GM18502 (cell line): ENCODE measurements at regions not wholly inside any gene's neighbourhood (a gene's known extent, or its start where the extent isn't known, plus 50 kb on each side); places are given as distances from the start of the nearest gene placed in this dataset.

Experiments
- ATAC-seq: cut with Tn5 transposase; IDR thresholded peaks from one replicate; pipeline ENCODE4 v1.9.1; 2021; ENCODE audit warnings: mild to moderate bottlenecking; ENCODE audit not compliant: unreplicated experiment, poor library complexity

- no peak for ATAC-seq
Observed at GRCh38 chr9:69955536-69956355, 87.9 kb upstream of the MAMDC2 start.

- no peak for ATAC-seq
Observed at GRCh38 chr9:69961843-69962242, 81.8 kb upstream of the MAMDC2 start.

GRCh38 chr9:69963803-69964202 lies 79.8 kb upstream of the MAMDC2 start:
- ATAC-seq: no peak

DNA sequence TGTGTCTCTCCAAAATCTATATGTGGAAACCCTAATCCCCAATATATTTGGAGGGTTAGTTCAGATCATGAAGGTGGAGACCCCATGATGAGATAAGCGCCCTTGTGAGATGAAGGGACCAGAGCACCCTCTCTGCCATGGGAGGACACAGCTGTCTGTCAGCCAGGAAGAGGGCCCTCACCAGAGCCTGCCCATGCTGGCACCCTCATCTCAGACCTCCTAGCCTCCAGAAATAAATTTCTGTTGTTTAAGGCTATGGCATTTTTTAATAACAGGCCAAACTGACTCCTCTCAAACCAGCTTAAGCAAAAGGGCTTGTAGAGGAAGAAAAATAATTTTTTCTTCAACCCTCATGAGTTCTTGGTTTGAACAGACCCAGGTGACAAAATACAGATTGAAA lies 79.2 kb upstream of the MAMDC2 start:
- ATAC-seq: no peak

DNA sequence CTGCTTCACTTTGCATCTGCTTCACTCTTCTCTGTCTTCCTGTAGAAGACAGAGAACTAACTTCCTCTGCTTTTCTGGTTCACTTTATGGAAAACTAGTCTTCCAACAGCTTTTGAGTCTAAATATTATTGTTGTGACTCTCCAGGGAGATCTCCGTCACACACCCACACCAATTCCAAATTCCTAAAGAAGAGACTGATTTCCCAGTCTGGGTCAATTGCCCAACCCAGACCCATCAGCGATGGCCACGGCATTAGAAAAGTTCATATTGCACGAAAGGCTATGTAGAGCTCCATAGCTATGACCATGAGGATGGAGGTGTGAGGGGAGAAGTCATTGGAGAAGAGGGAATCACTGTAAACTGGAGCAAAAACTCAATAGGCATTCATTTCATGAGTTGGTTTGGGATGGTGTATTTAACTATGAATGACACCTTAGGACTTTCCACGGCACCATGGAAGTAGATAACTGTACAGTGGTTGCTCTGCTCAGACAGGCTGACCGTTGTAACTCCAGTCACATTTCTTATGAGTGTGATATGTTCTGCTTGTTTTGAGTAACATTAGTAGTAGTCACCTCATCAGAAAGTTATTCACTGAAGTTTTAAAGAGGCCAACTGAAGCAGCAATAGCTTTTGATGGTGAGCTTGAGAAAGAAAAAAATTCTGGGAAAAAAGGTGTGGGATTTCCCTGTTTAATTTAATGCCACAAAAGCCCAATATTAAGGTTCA lies 78.1 kb upstream of the MAMDC2 start:
- ATAC-seq: no peak

DNA sequence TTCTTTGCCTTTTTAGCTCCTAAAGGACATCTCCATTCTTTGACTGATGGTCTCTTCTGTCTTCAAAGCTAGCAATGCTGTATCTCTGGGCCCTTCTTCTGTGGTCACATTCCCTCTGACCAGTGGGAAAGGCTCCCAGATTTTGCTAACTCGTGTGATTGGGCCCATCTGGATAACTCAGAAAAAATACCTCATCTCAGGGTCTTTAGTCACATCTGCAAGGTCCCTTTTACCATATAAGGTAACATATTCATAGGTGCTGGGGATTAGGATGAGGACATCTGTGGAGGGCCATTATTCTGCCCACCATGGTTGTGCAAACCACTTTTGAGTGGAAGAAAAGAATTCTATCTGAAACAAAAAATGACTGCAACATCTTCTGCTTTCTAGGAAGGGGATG lies 76.3 kb upstream of the MAMDC2 start:
- no peak for ATAC-seq

- no peak for ATAC-seq
Observed at GRCh38 chr9:69970001-69970533, 73.6 kb upstream of the MAMDC2 start.

DNA sequence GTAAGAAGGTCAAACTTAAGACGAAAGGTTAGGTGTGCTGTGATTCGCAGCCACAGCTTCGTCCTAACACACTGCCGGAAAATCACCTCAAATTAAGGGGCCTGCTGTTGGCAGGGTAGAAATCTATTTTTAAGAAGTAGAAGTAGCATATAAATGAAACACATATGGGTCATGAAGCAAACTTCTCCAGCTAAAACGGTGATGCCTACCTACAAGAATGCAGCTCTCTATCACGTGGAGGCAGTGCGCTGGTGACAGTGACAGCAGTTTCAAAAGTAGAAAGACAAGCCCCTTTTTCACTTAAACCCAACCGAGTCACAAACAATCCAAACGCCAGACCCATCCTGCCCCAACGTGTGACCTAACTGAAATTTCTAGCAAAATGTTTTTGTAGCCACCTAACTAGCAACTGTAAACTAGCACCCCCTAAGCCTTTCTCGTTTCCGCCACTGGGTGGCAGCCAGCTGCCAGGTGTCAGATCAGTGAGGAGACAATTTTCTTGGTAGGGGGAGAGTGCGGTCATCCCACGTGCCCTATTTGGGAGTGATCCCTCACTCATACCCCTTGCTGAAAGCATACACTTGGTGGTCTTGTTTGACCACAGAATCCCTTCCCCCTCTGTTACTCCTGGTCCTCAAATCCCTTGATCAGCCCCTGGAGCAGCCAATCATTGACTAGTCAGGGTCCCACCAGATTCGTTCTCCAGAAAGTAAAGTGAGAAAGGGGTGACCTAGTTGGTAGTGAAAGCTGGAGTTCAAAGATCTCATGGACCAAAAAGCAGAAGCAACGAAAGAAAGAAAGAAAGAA lies 71.8 kb upstream of the MAMDC2 start:
- ATAC-seq: peak; percentile 69

- no peak for ATAC-seq
Observed at GRCh38 chr9:69975681-69976080, 68.0 kb upstream of the MAMDC2 start.

DNA sequence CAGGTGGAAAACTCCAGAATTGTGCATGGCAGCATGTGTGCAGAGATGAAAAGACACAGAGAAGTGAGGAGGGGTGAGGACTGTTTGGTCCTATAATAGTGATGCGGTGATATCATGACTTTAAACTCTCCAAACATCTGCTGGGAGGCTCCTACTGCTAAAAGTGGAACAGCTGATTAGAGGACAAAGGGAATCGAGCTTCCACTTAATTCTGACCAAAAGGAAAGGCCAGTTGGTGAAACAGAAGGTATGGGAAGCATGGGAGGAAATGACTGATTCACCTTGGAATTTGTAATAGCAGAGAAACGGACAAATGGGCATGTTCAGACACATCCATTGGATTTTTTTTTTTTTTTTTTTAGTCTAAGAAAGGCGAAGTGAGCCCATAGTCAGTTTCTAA lies 67.5 kb upstream of the MAMDC2 start:
- ATAC-seq: no peak

GRCh38 chr9:69980041-69980440 lies 63.6 kb upstream of the MAMDC2 start:
- no peak for ATAC-seq

DNA sequence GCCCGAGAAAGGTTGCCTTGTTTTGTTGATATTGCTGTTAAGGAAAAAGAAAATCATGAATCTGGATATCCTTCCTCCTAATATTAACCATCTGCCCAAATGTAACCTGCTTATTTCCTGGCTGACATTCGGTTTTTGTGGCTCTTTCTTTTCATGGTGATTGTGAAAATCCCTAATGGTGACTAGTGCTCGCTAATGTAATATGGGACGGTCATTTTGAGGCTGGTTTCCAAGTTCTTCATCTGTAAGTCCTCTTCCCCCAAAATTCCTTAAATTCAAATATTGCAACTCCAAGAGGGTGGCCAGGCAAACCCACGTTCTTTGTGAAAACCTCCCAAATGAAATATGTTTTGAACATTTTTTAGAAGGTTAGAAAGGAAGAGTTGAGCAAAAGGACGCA lies 63.1 kb upstream of the MAMDC2 start:
- no peak for ATAC-seq

DNA sequence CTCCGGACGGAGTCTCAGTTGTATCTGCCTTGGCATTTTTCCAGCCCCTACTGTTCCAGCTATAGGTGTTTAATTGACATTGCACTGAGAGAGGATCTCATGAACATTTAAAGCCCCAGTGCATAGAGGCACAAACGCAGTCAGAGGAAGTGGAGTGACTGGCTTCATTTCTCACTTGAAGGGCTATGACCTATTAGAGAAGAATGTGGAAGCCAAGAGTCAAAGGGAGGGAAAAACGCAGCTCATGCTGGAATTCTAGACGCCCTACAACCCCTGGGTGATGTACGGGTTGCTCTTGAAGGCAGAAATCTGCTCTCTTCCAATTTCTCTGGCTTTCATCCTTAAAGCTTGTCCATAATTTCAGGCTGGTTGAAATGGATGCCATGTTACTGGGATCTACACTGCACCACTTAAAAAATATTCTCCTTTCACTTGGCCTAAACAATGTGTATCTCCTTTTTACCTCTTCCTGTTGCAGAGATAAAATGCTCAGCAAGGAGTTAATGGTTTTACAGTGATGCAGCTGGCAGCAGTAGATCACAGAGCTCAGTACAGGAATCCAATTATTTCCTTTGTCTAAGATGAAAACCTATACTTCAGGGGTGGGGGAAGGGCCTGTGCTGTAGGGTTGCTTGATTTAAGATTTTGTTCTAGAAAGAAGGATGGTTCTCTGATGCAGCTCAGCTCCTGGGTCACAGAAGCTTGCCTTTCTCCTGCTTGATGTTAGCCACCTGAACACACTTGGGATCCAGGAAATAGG lies 61.8 kb upstream of the MAMDC2 start:
- no peak for ATAC-seq

DNA sequence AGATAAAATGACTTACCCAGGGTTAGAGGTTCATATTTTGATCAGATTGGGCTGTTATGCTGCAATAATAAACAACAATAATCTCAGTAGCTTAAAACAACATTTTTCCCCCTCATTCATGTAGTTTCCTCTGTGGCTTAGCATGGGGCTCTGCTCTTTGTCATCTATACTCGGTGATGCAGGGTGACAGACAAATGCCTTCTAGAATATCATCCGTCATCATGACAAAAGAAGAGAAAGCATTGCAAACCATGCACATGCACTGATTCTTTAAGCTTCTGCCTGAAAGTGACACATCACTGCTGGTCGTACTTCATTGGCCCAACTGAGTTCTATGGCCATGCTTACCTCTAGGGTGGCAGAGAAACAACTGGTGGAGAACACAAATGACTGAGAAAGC lies 58.8 kb upstream of the MAMDC2 start:
- no peak for ATAC-seq

DNA sequence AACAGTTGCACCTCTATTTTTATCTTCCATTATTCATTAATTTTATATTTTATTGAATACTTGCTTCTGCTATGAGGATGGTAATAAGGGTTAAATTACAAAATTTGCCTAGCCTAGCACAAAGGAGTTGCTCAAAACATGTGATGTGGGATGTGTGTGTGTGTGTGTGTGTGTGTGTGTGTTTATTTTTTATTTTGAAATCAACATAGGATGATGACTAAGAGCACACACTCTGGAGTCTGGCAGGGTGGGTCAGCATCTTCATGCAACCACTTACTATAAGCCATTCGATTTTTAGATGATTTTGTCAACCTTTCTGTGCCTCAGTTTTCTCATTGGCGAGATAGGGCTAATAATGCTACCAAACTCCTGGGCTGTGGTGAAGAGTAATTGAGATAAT lies 57.7 kb upstream of the MAMDC2 start:
- no peak for ATAC-seq

GRCh38 chr9:69986970-69987369 lies 56.7 kb upstream of the MAMDC2 start:
- no peak for ATAC-seq

GRCh38 chr9:69987457-69987856 lies 56.2 kb upstream of the MAMDC2 start:
- ATAC-seq: no peak

- no peak for ATAC-seq
Observed at GRCh38 chr9:69993110-69993509, 50.5 kb upstream of the MAMDC2 start.
